Neural cell (in vitro differentiated cells): ENCODE measurements at regions not wholly inside any gene's neighbourhood (a gene's known extent, or its start where the extent isn't known, plus 50 kb on each side); places are given as distances from the start of the nearest gene placed in this dataset.

Experiments used
- EP300 ChIP-seq: fragments of 450-650 bp; conservative IDR thresholded peaks from 2 replicates; pipeline ENCODE4 v1.6.1; 2014; ENCODE audit warnings: antibody characterized with exemption, mild to moderate bottlenecking, moderate library complexity; ENCODE audit not compliant: poor library complexity, severe bottlenecking
- EZH2 ChIP-seq: fragments of 200-600, 300-800 bp; shearing (Covaris generic), sonication (generic); IDR thresholded peaks from 2 replicates; pipeline ENCODE4 v1.6.1; 2014; ENCODE audit warnings: antibody characterized with exemption, low read length, borderline replicate concordance, mild to moderate bottlenecking; ENCODE audit not compliant: insufficient read depth, poor library complexity, severe bottlenecking
- MXI1 ChIP-seq: fragments of 450-650 bp; conservative IDR thresholded peaks from 2 replicates; pipeline ENCODE4 v1.6.1; 2014; ENCODE audit warnings: antibody characterized with exemption, mild to moderate bottlenecking; ENCODE audit not compliant: poor library complexity, severe bottlenecking
- POLR2AphosphoS5 ChIP-seq: IDR thresholded peaks from 2 replicates; pipeline ENCODE4 v1.6.1; 2012
- RAD21 ChIP-seq: fragments of 450-650 bp; conservative IDR thresholded peaks from 2 replicates; pipeline ENCODE4 v1.6.1; 2014; ENCODE audit warnings: antibody characterized with exemption, mild to moderate bottlenecking, moderate library complexity
- SMC3 ChIP-seq: fragments of 450-650 bp; conservative IDR thresholded peaks from 2 replicates; pipeline ENCODE4 v1.6.1; 2014; ENCODE audit warnings: antibody characterized with exemption, mild to moderate bottlenecking, moderate library complexity; ENCODE audit not compliant: poor library complexity
- TAF1 ChIP-seq: IDR thresholded peaks from 2 replicates; pipeline ENCODE4 v1.6.1; 2012; ENCODE audit warnings: low read depth
- TF ChIP-seq, protein P1 (sequence below): fragments of 450-650 bp; IDR thresholded peaks from 2 replicates; pipeline ENCODE4 v1.5.1; 2014; ENCODE audit warnings: antibody characterized with exemption, mild to moderate bottlenecking, moderate library complexity; ENCODE audit not compliant: poor library complexity, severe bottlenecking
- TF ChIP-seq, protein P2 (sequence below): IDR thresholded peaks from 2 replicates; pipeline ENCODE4 v1.6.1; 2012; ENCODE audit warnings: borderline replicate concordance

DNA sequence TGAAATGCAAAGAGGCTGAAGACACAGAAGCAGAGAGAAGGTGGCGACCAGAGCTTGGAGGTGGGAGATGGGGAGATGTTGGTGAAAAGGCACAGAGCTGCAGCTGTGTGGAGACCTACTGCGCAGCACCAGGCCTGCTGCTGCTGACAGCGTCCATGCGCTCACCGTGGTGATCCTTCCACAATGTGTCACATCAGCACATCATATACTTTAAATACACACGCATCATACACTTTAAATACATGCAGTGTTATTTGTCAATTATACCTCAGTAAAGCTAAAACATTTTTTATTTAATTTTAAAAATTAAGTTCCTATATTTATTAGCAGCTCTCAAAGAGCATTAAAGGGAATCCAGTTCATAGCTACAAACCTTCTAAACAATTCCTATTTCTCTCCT lies 200.9 kb downstream of the TTLL2 start:
- TF ChIP-seq, protein P1, sequence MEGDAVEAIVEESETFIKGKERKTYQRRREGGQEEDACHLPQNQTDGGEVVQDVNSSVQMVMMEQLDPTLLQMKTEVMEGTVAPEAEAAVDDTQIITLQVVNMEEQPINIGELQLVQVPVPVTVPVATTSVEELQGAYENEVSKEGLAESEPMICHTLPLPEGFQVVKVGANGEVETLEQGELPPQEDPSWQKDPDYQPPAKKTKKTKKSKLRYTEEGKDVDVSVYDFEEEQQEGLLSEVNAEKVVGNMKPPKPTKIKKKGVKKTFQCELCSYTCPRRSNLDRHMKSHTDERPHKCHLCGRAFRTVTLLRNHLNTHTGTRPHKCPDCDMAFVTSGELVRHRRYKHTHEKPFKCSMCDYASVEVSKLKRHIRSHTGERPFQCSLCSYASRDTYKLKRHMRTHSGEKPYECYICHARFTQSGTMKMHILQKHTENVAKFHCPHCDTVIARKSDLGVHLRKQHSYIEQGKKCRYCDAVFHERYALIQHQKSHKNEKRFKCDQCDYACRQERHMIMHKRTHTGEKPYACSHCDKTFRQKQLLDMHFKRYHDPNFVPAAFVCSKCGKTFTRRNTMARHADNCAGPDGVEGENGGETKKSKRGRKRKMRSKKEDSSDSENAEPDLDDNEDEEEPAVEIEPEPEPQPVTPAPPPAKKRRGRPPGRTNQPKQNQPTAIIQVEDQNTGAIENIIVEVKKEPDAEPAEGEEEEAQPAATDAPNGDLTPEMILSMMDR: no peak
- TF ChIP-seq EZH2: no peak
- TF ChIP-seq POLR2AphosphoS5: no peak
- TF ChIP-seq SMC3: no peak
- no peak for TF ChIP-seq EP300
- TF ChIP-seq TAF1: no peak
- TF ChIP-seq, protein P2, sequence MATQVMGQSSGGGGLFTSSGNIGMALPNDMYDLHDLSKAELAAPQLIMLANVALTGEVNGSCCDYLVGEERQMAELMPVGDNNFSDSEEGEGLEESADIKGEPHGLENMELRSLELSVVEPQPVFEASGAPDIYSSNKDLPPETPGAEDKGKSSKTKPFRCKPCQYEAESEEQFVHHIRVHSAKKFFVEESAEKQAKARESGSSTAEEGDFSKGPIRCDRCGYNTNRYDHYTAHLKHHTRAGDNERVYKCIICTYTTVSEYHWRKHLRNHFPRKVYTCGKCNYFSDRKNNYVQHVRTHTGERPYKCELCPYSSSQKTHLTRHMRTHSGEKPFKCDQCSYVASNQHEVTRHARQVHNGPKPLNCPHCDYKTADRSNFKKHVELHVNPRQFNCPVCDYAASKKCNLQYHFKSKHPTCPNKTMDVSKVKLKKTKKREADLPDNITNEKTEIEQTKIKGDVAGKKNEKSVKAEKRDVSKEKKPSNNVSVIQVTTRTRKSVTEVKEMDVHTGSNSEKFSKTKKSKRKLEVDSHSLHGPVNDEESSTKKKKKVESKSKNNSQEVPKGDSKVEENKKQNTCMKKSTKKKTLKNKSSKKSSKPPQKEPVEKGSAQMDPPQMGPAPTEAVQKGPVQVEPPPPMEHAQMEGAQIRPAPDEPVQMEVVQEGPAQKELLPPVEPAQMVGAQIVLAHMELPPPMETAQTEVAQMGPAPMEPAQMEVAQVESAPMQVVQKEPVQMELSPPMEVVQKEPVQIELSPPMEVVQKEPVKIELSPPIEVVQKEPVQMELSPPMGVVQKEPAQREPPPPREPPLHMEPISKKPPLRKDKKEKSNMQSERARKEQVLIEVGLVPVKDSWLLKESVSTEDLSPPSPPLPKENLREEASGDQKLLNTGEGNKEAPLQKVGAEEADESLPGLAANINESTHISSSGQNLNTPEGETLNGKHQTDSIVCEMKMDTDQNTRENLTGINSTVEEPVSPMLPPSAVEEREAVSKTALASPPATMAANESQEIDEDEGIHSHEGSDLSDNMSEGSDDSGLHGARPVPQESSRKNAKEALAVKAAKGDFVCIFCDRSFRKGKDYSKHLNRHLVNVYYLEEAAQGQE: no peak
- TF ChIP-seq MXI1: no peak
- TF ChIP-seq RAD21: no peak
